ENCODE measurements at regions not wholly inside any gene's neighbourhood (a gene's known extent, or its start where the extent isn't known, plus 50 kb on each side); places are given as distances from the start of the nearest gene placed in this dataset.

GRCh38 chr10:47181052-47181849 lies 118.7 kb upstream of the GDF10 start:
- TF ChIP-seq EZH2phosphoT487 (IDR thresholded peaks at IDR 0.05; ENCODE audit: borderline replicate concordance, low read length): no peak
- TF ChIP-seq, protein P1, sequence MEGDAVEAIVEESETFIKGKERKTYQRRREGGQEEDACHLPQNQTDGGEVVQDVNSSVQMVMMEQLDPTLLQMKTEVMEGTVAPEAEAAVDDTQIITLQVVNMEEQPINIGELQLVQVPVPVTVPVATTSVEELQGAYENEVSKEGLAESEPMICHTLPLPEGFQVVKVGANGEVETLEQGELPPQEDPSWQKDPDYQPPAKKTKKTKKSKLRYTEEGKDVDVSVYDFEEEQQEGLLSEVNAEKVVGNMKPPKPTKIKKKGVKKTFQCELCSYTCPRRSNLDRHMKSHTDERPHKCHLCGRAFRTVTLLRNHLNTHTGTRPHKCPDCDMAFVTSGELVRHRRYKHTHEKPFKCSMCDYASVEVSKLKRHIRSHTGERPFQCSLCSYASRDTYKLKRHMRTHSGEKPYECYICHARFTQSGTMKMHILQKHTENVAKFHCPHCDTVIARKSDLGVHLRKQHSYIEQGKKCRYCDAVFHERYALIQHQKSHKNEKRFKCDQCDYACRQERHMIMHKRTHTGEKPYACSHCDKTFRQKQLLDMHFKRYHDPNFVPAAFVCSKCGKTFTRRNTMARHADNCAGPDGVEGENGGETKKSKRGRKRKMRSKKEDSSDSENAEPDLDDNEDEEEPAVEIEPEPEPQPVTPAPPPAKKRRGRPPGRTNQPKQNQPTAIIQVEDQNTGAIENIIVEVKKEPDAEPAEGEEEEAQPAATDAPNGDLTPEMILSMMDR (conservative IDR thresholded peaks at IDR 0.05; ENCODE audit: low read depth, low read length): no peak
- TF ChIP-seq EZH2 (IDR thresholded peaks at IDR 0.05; ENCODE audit: low read length, unreplicated experiment): no peak
